Lung (tissue), 11 donors: ENCODE measurements at regions not wholly inside any gene's neighbourhood (a gene's known extent, or its start where the extent isn't known, plus 50 kb on each side); places are given as distances from the start of the nearest gene placed in this dataset.

Experiments
- ATAC-seq: fragments of 200-7000 bp; cut with Tn5 transposase; one replicate; pipeline ENCODE4 v1.9.1; 2020; ENCODE audit warnings: moderate number of reproducible peaks; ENCODE audit not compliant: insufficient read depth, low FRiP score
- DNase-seq, 3 donors: peaks; one replicate each; pipeline ENCODE4 v3.0.0-alpha.2; 2013 to 2017
- H3K27ac ChIP-seq, 2 donors: one replicate each; pipeline ENCODE4 v1.5.1; 2013; ENCODE audit warnings: mild to moderate bottlenecking in 2 of 2, moderate library complexity in 2 of 2, control low read depth in 1 of 2, inconsistent platforms in 1 of 2, low read depth in 1 of 2, low read length in 1 of 2
- H3K27me3 ChIP-seq, 3 donors: one replicate each; pipeline ENCODE4 v1.5.1; 2013; ENCODE audit warnings: low read length in 2 of 3; ENCODE audit not compliant: control insufficient read depth in 3 of 3, insufficient read depth in 3 of 3
- H3K36me3 ChIP-seq, 4 donors: one replicate each; pipeline ENCODE4 v1.5.1; 2013; ENCODE audit warnings: low read length in 4 of 4, mild to moderate bottlenecking in 1 of 4, moderate library complexity in 1 of 4; ENCODE audit not compliant: control insufficient read depth in 4 of 4, insufficient read depth in 4 of 4
- H3K4me1 ChIP-seq, 5 donors: one replicate each; pipeline ENCODE4 v1.5.1; 2013; ENCODE audit warnings: low read length in 5 of 5, mild to moderate bottlenecking in 2 of 5, moderate library complexity in 1 of 5; ENCODE audit not compliant: control insufficient read depth in 5 of 5, insufficient read depth in 5 of 5
- H3K4me3 ChIP-seq: one replicate; pipeline ENCODE4 v1.5.1; 2013; ENCODE audit warnings: mild to moderate bottlenecking, control low read depth, moderate library complexity
- H3K9ac ChIP-seq, 2 donors: one replicate each; pipeline ENCODE4 v1.5.1; 2013; ENCODE audit warnings: low read length in 2 of 2, control low read depth in 1 of 2; ENCODE audit not compliant: insufficient read depth in 1 of 2
- H3K9me3 ChIP-seq, 4 donors: one replicate each; pipeline ENCODE4 v1.5.1; 2013; ENCODE audit warnings: low read length in 3 of 4, mild to moderate bottlenecking in 1 of 4, moderate library complexity in 1 of 4; ENCODE audit not compliant: control insufficient read depth in 4 of 4, insufficient read depth in 3 of 4
- WGBS, 2 donors: extraction: QIAGEN DNeasy Blood & Tissue Kit; methylation state at CpG; one replicate each; pipeline ENCODE4 v1.1.7; 2013; 5-methylcytosine and 5-hydroxymethylcytosine counted together
- TF ChIP-seq, protein P1 (sequence below): IDR thresholded peaks from 2 replicates; pipeline ENCODE4 v1.5.1; 2012; ENCODE audit warnings: mild to moderate bottlenecking; ENCODE audit errors: control extremely low read depth, extremely low read depth
- donor health status: control.
- donor health status: control.
- donor health status: Bipolar disorder and iron deficiency.
- donor health status: healthy.
- donor health status: DM: yes; HTN: yes; CAD: no.

DNA sequence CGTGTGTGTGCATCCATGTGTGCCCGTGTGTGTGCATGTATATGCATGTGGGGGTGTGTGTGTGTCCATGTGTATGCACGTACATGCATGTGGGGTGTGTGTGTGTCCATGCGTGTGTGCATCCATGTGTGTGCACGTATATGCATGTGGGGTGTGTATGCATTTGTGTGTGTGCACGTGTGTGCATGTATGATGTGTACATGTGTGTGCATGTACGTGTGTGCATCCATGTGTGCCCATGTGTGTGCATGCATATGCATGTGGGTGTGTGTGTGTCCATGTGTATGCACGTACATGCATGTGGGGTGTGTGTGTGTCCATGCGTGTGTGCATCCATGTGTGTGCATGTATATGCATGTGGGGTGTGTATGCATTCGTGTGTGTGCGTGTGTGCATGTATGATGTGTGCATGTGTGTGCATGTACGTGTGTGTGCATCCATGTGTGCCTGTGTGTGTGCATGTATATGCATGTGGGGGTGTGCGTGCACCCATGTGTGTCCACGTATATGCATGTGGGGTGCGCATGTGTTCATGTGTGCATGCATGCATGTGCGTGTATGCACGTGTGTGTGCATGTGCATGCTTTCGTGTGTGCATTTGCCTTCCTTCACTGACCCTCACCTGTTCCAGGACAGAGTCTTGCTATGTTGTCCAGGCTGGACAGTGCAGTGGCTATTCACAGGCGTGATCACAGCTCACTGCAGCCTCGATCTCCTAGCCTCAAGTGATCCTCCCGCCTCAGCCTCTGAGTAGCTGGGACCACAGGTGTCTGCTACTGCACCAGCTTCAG is 129.6 kb upstream of the TNRC6C start:
- Histone ChIP-seq H3K27me3 (no peaks in the 10 kb centered on the region), H3K36me3 (no peaks in the 10 kb centered on the region), H3K4me1 (peaks cover 0 to 5% (median 0%) of the 10 kb centered on the region in 5 donors), H3K9ac (no peak overlapping the region), H3K27ac (no peak overlapping the region), H3K4me3 (no peak overlapping the region), H3K9me3 (no peaks in the 10 kb centered on the region)
- ATAC-seq (no peak), DNase-seq (no peak)
- TF ChIP-seq, protein P1, sequence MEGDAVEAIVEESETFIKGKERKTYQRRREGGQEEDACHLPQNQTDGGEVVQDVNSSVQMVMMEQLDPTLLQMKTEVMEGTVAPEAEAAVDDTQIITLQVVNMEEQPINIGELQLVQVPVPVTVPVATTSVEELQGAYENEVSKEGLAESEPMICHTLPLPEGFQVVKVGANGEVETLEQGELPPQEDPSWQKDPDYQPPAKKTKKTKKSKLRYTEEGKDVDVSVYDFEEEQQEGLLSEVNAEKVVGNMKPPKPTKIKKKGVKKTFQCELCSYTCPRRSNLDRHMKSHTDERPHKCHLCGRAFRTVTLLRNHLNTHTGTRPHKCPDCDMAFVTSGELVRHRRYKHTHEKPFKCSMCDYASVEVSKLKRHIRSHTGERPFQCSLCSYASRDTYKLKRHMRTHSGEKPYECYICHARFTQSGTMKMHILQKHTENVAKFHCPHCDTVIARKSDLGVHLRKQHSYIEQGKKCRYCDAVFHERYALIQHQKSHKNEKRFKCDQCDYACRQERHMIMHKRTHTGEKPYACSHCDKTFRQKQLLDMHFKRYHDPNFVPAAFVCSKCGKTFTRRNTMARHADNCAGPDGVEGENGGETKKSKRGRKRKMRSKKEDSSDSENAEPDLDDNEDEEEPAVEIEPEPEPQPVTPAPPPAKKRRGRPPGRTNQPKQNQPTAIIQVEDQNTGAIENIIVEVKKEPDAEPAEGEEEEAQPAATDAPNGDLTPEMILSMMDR = no peak
- WGBS, 2 donors = 93 to 96% methylated on average over 21 of the region's 21 CpGs

DNA sequence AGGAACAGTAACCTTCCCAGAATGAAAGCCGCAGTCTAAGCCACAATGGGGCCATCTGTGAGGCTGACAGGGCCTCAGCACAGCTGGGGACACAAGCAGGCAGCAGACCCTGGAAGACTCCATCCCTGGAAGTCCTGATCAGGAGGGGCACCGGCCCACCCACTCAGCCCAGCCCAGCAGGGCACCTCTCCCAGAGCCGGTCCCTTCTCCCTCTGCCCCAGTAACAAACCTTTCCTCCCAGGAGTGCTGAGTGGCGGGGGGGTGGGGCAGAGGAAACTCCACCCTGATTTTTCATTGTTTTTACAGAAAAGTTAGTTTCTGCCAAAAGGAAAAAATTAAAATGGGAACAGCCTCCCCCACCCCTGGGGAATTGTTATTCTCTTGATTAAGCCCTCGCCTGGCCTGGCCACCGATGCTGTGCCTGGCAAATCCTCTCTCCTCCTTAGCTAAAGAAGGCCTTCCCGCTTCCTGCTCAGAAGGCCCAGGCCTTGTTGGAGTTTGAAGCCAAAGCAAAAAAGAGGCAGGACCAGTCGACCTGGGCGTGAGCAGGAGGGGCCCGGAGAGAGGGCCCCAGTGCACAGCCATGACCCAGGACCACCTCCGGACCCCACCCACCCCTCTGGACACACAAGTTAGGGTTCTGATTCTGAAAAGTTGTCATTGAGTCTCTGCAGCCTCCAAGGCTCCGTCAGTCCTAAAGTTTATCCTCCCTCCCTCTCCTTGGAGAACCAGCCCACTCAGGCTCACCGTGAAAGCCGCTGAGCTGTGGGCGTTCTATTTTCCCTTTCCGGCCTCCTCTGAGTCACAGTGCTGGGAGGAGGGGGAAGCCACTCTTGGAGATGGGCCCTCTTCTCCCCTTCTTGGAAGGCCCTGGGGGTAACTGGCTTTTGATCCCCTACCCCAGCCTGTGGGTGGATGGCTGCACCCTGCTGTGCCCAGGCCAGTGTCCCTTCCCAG is 128.4 kb upstream of the TNRC6C start:
- no peaks in the 10 kb centered on the region for H3K36me3 ChIP-seq
- no peaks in the 10 kb centered on the region for H3K9me3 ChIP-seq
- DNase-seq = peak in 1 of 3 donors; percentile 25
- peaks cover 0 to 5% (median 0%) of the 10 kb centered on the region in 5 donors for H3K4me1 ChIP-seq
- no peak overlapping the region for H3K4me3 ChIP-seq
- no peak for ATAC-seq
- no peak overlapping the region for H3K9ac ChIP-seq
- TF ChIP-seq, protein P1 = no peak
- H3K27ac ChIP-seq = peak overlapping the region in 1 of 2 donors; percentile 57
- WGBS, 2 donors = 59 to 68% methylated on average over 15 to 16 of the region's 16 CpGs
- H3K27me3 ChIP-seq = no peaks in the 10 kb centered on the region

DNA sequence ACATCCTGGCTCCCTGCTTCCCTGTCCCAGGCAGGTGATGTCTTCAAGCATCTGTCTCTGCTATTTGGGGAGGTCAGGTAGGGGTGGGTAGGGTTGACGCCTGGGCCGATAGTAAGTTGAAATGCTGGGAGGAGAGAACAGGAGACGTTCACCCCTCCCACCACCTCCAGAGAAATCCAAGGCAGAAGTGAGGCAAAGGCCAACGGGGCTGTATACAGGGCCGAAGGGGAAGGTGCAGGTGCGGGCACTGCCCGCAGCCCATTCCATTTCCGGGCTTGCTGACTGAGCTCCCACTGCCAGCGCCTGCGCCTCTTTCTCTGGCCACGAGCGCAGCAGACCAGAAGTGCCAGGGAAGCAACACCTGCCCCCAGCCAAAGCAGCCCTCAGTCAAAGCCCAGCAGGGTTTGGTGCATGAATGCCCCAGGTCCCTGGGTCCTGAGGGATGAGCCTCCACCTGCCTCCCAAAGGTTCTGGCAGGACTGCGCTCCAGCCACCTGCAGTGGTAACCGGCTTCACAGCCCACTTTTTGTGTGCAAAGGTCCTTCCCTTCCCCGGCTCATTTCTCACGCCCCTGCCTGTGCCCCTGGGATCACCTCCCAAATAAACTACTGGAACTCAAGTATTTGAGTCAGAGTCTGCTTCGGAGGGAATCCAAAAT is 127.6 kb upstream of the TNRC6C start:
- TF ChIP-seq, protein P1 = no peak
- Histone ChIP-seq H3K4me1 (peaks cover 0 to 5% (median 0%) of the 10 kb centered on the region in 5 donors), H3K4me3 (no peak overlapping the region), H3K27me3 (no peaks in the 10 kb centered on the region), H3K36me3 (no peaks in the 10 kb centered on the region), H3K27ac (peak overlapping the region in 1 of 2 donors; percentile 57), H3K9me3 (no peaks in the 10 kb centered on the region), H3K9ac (no peak overlapping the region)
- ATAC-seq (no peak), DNase-seq (no peak)
- 86 to 87% methylated on average over 17 of the region's 17 CpGs for WGBS, 2 donors
